ENCODE measurements at regions not wholly inside any gene's neighbourhood (a gene's known extent, or its start where the extent isn't known, plus 50 kb on each side); places are given as distances from the start of the nearest gene placed in this dataset.

DNA sequence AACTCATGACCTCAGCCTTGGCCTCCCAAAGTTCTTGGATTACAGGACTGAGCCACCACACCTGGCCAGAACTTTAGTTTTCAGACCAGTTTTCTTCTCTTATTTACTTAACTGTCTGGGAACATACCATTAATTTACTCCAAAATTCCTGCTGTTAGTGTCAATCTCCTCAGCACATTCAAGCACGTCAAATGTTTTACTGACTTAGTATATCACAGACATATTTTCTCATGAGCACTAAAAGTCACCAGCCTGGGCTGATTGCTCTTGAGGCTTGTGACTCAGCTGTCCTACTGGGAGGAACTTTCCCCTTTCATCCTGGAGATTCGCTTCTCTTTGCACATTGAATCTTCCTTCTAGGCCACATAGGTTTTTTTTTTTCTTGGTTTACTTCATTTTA is 109.6 kb downstream of the PCDH18 start:
- H3K27ac Mint-ChIP-seq: no peak overlapping the region
- H3K4me1 Mint-ChIP-seq: no peaks in the 10 kb centered on the region
- TF ChIP-seq, protein P1, sequence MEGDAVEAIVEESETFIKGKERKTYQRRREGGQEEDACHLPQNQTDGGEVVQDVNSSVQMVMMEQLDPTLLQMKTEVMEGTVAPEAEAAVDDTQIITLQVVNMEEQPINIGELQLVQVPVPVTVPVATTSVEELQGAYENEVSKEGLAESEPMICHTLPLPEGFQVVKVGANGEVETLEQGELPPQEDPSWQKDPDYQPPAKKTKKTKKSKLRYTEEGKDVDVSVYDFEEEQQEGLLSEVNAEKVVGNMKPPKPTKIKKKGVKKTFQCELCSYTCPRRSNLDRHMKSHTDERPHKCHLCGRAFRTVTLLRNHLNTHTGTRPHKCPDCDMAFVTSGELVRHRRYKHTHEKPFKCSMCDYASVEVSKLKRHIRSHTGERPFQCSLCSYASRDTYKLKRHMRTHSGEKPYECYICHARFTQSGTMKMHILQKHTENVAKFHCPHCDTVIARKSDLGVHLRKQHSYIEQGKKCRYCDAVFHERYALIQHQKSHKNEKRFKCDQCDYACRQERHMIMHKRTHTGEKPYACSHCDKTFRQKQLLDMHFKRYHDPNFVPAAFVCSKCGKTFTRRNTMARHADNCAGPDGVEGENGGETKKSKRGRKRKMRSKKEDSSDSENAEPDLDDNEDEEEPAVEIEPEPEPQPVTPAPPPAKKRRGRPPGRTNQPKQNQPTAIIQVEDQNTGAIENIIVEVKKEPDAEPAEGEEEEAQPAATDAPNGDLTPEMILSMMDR (IDR thresholded peaks at IDR 0.05): no peak
- intact Hi-C loops (cut with micrococcal nuclease): no loop called here
- peaks cover 4 to 19% (median 10%) of the 10 kb centered on the region in 7 donors for H3K9me3 Mint-ChIP-seq
- no peak overlapping the region for H2AFZ ChIP-seq (ENCODE audit: insufficient read depth, low read depth, low read length, poor library complexity, severe bottlenecking)
- H3K27me3 Mint-ChIP-seq (ENCODE audit: low read depth in 3 of 3): peaks cover 0 to 2% (median 0%) of the 10 kb centered on the region in 3 donors
- H3K27me3 ChIP-seq (ENCODE audit: control insufficient read depth in 2 of 2, insufficient read depth in 2 of 2, low read length in 2 of 2): no peaks in the 10 kb centered on the region
- H3K27ac ChIP-seq (ENCODE audit: low read depth in 1 of 2, low read length in 2 of 2): no peak overlapping the region
- DNase-seq: no peak
- H3K36me3 Mint-ChIP-seq: no peaks in the 10 kb centered on the region
- no peak overlapping the region for H3K4me3 ChIP-seq (replicated peaks in 1 of 3; ENCODE audit: low read depth in 2 of 3, low read length in 3 of 3)
- WGBS (ENCODE audit: insufficient coverage): no CpG with 5 or more reads among the region's 2 CpGs
- H4K20me1 ChIP-seq (ENCODE audit: insufficient read depth, low read length): no peaks in the 10 kb centered on the region
- no peaks in the 10 kb centered on the region for H3K36me3 ChIP-seq (replicated peaks in 1 of 2; ENCODE audit: control insufficient read depth in 1 of 2, insufficient read depth in 2 of 2, low read length in 2 of 2)
- H3K4me1 ChIP-seq (ENCODE audit: control insufficient read depth in 1 of 2, insufficient read depth in 2 of 2, low read length in 2 of 2): no peaks in the 10 kb centered on the region
- H3K4me2 ChIP-seq (replicated peaks; ENCODE audit: extremely low read depth, low read length, poor library complexity, severe bottlenecking): no peak overlapping the region
- H3K9me3 ChIP-seq (replicated peaks in 1 of 2; ENCODE audit: control insufficient read depth in 1 of 2, insufficient read depth in 1 of 2, low read length in 2 of 2): peaks cover 11 to 16% of the 10 kb centered on the region in 2 donors
- H3K4me3 Mint-ChIP-seq: no peak overlapping the region
- no peak overlapping the region for H3K9ac ChIP-seq (ENCODE audit: insufficient read depth, low read length, poor library complexity, severe bottlenecking)
- H3K79me2 ChIP-seq (ENCODE audit: insufficient read depth, low read length): no peaks in the 10 kb centered on the region

DNA sequence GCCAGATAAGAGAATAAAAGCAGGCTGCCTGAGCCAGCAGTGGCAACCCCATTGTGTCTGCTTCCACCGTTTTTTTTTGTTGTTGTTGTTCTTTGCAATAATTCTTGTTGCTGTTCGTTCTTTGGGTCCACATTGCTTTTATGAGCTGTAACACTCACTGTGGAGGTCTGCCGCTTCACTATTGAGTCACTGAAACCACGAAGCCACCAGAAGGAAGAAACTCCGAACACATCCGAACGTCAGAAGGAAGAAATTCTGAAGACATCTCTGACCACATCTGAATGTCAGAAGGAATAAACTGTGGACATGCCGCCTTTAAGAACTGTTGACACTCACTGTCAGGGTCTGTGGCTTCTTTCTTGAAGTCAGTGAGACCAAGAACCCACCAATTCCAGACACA is 110.5 kb downstream of the PCDH18 start:
- TF ChIP-seq, protein P1 (IDR thresholded peaks at IDR 0.05): no peak
- no peak overlapping the region for H3K27ac Mint-ChIP-seq
- no peak overlapping the region for H3K4me2 ChIP-seq (replicated peaks; ENCODE audit: extremely low read depth, low read length, poor library complexity, severe bottlenecking)

More for the DNA sequence above, 110.5 kb downstream of the PCDH18 start:
- Mint-ChIP-seq H3K9me3 (peaks cover 4 to 21% (median 11%) of the 10 kb centered on the region in 7 donors), H3K4me3 (no peak overlapping the region), H3K36me3 (no peaks in the 10 kb centered on the region), H3K4me1 (no peaks in the 10 kb centered on the region), H3K27me3 (ENCODE audit: low read depth in 3 of 3) (peaks cover 0 to 2% (median 0%) of the 10 kb centered on the region in 3 donors)
- H3K79me2 ChIP-seq (ENCODE audit: insufficient read depth, low read length): no peaks in the 10 kb centered on the region
- no peaks in the 10 kb centered on the region for H3K36me3 ChIP-seq (replicated peaks in 1 of 2; ENCODE audit: control insufficient read depth in 1 of 2, insufficient read depth in 2 of 2, low read length in 2 of 2)
- no peak overlapping the region for H3K9ac ChIP-seq (ENCODE audit: insufficient read depth, low read length, poor library complexity, severe bottlenecking)
- no peak overlapping the region for H3K4me3 ChIP-seq (replicated peaks in 1 of 3; ENCODE audit: low read depth in 2 of 3, low read length in 3 of 3)
- H4K20me1 ChIP-seq (ENCODE audit: insufficient read depth, low read length): no peaks in the 10 kb centered on the region
- intact Hi-C loops (cut with micrococcal nuclease): no loop called here
- H3K9me3 ChIP-seq (replicated peaks in 1 of 2; ENCODE audit: control insufficient read depth in 1 of 2, insufficient read depth in 1 of 2, low read length in 2 of 2): peaks cover 11 to 16% of the 10 kb centered on the region in 2 donors
- WGBS (ENCODE audit: insufficient coverage): 70% methylated on average over 2 of the region's 8 CpGs
- H3K4me1 ChIP-seq (ENCODE audit: control insufficient read depth in 1 of 2, insufficient read depth in 2 of 2, low read length in 2 of 2): no peaks in the 10 kb centered on the region
- no peaks in the 10 kb centered on the region for H3K27me3 ChIP-seq (ENCODE audit: control insufficient read depth in 2 of 2, insufficient read depth in 2 of 2, low read length in 2 of 2)
- H2AFZ ChIP-seq (ENCODE audit: insufficient read depth, low read depth, low read length, poor library complexity, severe bottlenecking): no peak overlapping the region
- H3K27ac ChIP-seq (ENCODE audit: low read depth in 1 of 2, low read length in 2 of 2): no peak overlapping the region
- DNase-seq: no peak
